ENCODE measurements at regions not wholly inside any gene's neighbourhood (a gene's known extent, or its start where the extent isn't known, plus 50 kb on each side); places are given as distances from the start of the nearest gene placed in this dataset.
"Not testable (repeated sequence)": the region's sequence is repeated elsewhere in the genome, so short reads cannot be mapped to it uniquely, and the experiment has no call there.

DNA sequence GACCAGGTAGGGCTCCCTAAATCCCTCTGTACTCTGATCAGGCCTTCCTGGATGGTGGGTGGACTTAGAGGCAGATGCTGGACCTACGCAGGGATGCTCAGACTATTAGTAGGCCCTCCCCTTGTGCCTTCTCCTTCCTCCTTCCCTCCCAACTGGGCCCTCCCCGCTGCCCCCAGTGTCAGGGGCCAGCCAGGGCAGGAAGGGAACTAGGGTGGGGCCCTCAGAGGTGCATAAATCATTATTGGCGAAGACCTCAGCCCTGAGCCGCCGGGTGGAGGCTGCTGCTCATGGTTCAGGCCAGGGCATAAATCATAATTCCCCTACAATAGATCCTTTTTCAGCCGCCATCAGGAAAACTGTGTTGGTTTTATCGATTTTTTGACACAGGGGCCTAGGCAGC lies 81.4 kb downstream of the MRM1 start:
- Mint-ChIP-seq H3K4me1 (ENCODE audit: low read depth) (no peaks in the 10 kb centered on the region), H3K36me3 (ENCODE audit: low read depth) (no peaks in the 10 kb centered on the region), H3K9me3 (no peaks in the 10 kb centered on the region), H3K4me3 (no peak overlapping the region), H3K27ac (no peak overlapping the region), H3K27me3 (ENCODE audit: low read depth) (no peaks in the 10 kb centered on the region)
- DNase-seq (ENCODE audit: low spot score) = no peak

DNA sequence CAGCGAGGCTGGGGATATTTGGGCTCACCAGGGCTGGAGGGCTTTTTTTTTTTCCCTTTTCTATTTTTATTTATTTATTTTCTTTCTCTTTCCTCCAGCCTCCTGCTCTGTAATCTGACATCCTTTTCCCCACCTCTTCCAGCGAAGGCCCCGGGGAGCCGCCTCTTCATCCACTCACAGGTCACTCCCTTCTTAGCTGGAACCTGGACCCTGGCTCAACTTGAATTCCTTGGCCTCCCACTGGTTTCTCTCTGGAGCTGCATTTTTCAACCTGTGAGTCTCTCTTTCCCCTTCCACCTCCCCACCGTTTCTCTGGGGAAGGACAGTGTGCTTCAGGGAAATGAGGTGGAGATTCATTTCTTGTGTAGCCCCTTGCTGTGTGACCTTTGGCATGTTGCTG lies 82.0 kb downstream of the MRM1 start:
- Mint-ChIP-seq H3K4me1 (ENCODE audit: low read depth) (no peaks in the 10 kb centered on the region), H3K27me3 (ENCODE audit: low read depth) (no peaks in the 10 kb centered on the region), H3K4me3 (no peak overlapping the region), H3K9me3 (no peaks in the 10 kb centered on the region), H3K27ac (no peak overlapping the region), H3K36me3 (ENCODE audit: low read depth) (no peaks in the 10 kb centered on the region)
- no peak for DNase-seq (ENCODE audit: low spot score)

DNA sequence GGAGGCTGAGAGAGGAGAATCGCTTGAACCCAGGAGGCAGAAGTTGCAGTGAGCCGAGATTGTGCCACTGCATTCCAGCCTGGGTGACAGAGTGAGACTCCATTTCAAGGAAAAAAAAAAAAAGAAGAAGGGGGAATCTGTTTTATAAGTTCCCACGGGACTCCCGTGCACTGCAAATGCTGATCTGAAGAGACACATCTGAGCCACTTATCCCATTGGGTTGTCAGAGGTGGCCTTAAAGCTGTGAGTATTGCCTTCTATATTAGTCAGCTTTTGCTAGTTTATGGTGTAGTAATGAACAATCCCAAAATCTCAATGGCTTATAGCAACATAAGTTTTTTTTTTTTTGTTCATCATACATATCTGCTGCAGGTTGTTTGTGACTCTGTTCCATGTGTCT lies 82.8 kb downstream of the MRM1 start:
- no peaks in the 10 kb centered on the region for H3K27me3 Mint-ChIP-seq (ENCODE audit: low read depth)
- H3K4me1 Mint-ChIP-seq (ENCODE audit: low read depth) = no peaks in the 10 kb centered on the region
- no peak overlapping the region for H3K27ac Mint-ChIP-seq
- no peaks in the 10 kb centered on the region for H3K9me3 Mint-ChIP-seq
- DNase-seq (ENCODE audit: low spot score) = no peak
- no peaks in the 10 kb centered on the region for H3K36me3 Mint-ChIP-seq (ENCODE audit: low read depth)
- no peak overlapping the region for H3K4me3 Mint-ChIP-seq

DNA sequence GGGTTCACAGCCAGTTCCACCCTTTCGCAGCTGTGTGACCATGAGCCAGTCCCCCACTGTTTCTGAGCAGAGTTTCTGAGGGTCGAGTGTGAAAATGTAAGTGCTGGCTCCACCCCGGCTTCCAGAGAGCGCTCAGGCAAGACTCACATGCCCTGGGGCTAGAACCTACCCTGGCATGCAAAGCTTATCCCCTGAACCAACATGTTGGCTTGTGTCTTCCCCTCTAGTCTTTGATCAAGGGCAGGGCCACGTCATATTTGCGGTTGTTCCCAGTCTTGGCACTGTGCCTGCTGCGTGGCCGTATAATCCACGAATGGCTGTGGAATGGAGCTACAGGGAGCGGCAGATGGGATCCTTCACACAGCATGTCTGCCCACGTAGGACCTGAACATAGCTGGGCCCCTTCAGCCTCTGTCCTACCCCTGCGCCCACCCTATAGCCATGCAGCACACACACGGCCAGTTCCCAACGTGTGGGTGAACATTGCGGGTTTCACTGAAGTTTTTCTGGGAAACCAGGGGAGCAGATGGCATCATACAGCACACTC lies 84.8 kb downstream of the MRM1 start:
- no peak overlapping the region for H3K27ac Mint-ChIP-seq
- H3K4me3 Mint-ChIP-seq = no peak overlapping the region
- no peak for DNase-seq (ENCODE audit: low spot score)
- peaks cover 4% of the 10 kb centered on the region for H3K27me3 Mint-ChIP-seq (ENCODE audit: low read depth)
- H3K4me1 Mint-ChIP-seq (ENCODE audit: low read depth) = no peaks in the 10 kb centered on the region
- no peaks in the 10 kb centered on the region for H3K9me3 Mint-ChIP-seq
- H3K36me3 Mint-ChIP-seq (ENCODE audit: low read depth) = no peaks in the 10 kb centered on the region

DNA sequence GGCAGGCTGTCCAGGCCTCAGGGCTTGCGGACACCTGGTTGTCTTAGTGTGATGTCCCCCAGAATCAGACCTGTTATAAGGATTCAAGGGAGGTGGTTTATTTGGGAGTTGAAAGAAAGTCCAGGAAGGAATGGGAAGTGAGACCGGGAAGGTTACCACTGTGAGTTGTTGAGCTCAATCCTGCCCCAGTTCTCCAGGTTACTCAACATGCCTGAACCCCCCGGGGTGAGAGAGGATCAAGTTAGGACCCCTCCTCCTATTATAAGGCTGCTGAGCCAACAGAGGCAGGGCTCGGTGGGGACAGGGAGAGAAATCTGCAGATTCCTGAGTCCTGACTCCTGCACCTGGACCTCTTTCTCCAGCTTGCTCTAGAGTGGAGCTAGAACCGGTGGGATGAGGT lies 86.4 kb downstream of the MRM1 start:
- Mint-ChIP-seq H3K36me3 (ENCODE audit: low read depth) (no peaks in the 10 kb centered on the region), H3K27ac (no peak overlapping the region), H3K4me3 (no peak overlapping the region), H3K27me3 (ENCODE audit: low read depth) (peaks cover 6% of the 10 kb centered on the region), H3K4me1 (ENCODE audit: low read depth) (no peaks in the 10 kb centered on the region), H3K9me3 (no peaks in the 10 kb centered on the region)
- DNase-seq (ENCODE audit: low spot score) = no peak

DNA sequence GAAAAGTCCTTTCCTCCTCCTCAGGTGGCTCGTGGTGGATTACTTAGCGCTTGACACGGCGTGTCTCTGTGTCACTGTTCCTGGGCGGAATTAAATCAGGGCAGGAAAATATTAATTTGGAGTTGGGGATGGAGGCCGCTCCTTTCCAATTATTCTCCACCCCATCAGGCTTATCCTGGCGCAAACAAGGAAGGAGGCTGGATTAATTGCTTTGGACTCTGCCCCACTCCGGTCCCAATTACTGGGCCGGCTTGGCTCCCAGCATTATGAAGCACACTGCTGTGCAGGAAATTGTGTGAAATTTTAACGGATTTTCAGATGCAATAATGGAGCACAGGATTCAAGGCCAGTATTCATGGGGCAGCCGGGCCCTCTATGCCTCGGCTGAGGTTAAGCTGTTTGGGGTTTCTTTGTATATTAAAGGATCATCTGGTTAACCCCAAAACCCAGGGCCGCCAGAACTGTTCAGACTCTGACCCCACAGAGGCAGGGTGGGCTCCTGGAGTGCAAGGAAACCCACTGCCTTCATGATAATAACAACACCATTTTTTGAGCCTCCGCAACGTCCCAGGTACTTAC lies 87.8 kb downstream of the MRM1 start:
- no peaks in the 10 kb centered on the region for H3K9me3 Mint-ChIP-seq
- no peak for DNase-seq (ENCODE audit: low spot score)
- peaks cover 13% of the 10 kb centered on the region for H3K27me3 Mint-ChIP-seq (ENCODE audit: low read depth)
- H3K4me3 Mint-ChIP-seq = no peak overlapping the region
- no peaks in the 10 kb centered on the region for H3K36me3 Mint-ChIP-seq (ENCODE audit: low read depth)
- no peaks in the 10 kb centered on the region for H3K4me1 Mint-ChIP-seq (ENCODE audit: low read depth)
- H3K27ac Mint-ChIP-seq = no peak overlapping the region

DNA sequence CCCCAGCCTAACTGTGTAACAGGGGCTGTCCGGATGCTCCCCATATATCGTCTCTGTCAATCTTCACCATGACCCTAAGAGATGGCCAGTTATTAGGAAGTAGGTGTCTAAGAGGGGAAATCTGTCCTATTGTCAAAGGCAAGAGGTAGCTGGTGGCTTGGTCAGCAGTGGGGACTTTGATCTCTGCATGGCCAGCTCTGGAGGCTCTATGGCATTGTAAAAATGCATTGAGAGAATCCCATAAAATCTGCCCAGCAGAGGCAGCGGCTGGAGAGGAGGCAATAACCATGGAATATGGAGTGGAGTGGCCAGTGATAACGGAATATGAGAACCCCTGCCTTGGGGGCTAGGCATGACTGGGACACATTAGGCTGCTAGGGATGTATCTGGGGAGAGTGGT lies 88.8 kb downstream of the MRM1 start:
- peaks cover 13% of the 10 kb centered on the region for H3K27me3 Mint-ChIP-seq (ENCODE audit: low read depth)

DNA sequence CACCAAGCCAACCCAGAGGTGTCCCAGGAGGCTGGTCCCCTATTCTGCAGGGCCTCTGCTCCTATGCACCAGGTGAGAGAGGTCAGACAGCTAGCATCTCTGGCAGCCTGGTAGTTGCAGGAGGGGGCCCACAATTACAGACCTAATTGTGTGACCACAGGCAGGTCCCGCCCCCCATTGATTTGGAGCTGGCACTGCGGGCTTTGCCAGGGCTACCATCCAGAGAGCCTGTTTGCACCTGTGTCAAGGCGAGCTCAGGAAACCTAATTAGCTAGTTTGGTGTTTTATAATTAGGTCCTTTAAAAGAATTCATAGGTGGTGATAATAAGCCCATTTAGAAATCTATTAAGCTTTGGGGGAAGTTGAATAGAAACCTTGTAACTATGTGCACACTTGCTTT lies 90.2 kb downstream of the MRM1 start:
- peaks cover 13% of the 10 kb centered on the region for H3K27me3 Mint-ChIP-seq (ENCODE audit: low read depth)
- H3K4me1 Mint-ChIP-seq (ENCODE audit: low read depth) = no peaks in the 10 kb centered on the region
- H3K36me3 Mint-ChIP-seq (ENCODE audit: low read depth) = no peaks in the 10 kb centered on the region
- H3K27ac Mint-ChIP-seq = no peak overlapping the region
- no peak for DNase-seq (ENCODE audit: low spot score)
- no peaks in the 10 kb centered on the region for H3K9me3 Mint-ChIP-seq
- no peak overlapping the region for H3K4me3 Mint-ChIP-seq

More for the DNA sequence above, 88.8 kb downstream of the MRM1 start:
- H3K4me3 Mint-ChIP-seq = no peak overlapping the region
- no peaks in the 10 kb centered on the region for H3K36me3 Mint-ChIP-seq (ENCODE audit: low read depth)
- H3K9me3 Mint-ChIP-seq = no peaks in the 10 kb centered on the region
- no peak overlapping the region for H3K27ac Mint-ChIP-seq
- H3K4me1 Mint-ChIP-seq (ENCODE audit: low read depth) = no peaks in the 10 kb centered on the region
- no peak for DNase-seq (ENCODE audit: low spot score)

DNA sequence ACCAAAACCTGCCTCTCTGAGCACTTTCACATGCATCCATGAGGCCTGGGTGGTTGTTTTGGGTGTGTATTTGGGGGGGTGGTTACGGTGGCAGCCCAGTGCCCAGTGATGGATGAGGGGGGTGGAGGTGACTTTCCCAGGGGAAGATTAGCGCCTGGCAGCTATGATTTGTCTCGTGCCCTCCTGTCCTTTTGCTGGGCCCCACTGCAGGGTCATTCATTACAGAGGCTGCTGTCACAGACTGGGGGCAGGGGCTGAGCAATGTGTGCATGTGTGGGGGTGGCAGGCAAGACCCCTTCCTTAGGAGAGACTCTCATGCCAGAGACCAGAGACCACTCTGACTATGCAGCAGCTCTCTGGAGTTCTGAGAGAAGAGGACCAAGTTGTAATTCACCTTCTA lies 93.7 kb downstream of the MRM1 start:
- Mint-ChIP-seq H3K9me3 (no peaks in the 10 kb centered on the region), H3K4me1 (ENCODE audit: low read depth) (no peaks in the 10 kb centered on the region), H3K36me3 (ENCODE audit: low read depth) (no peaks in the 10 kb centered on the region), H3K4me3 (no peak overlapping the region), H3K27ac (no peak overlapping the region), H3K27me3 (ENCODE audit: low read depth) (peaks cover 18% of the 10 kb centered on the region)
- DNase-seq (ENCODE audit: low spot score) = no peak

DNA sequence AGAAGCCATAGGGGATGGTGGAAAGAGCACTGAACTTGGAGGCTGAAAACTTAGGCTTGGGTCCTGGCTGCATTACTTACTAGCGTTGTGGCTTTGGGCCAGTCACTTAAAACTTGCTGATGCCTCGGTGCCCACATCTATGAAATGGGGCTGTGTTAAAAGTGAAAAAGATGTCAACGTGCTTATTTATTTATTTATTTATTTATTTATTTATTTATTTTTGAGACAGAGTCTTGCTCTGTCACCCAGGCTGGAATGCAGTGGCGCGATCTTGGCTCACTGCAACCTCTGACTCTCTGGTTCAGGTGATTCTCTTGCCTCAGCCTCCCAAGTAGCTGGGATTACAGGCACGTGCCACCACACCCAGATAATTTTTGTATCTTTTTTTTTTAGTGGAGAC lies 94.3 kb downstream of the MRM1 start:
- H3K27me3 Mint-ChIP-seq (ENCODE audit: low read depth) = peaks cover 15% of the 10 kb centered on the region
- not testable (repeated sequence) for H3K9me3 Mint-ChIP-seq; H3K4me3 Mint-ChIP-seq; H3K36me3 Mint-ChIP-seq (ENCODE audit: low read depth); H3K4me1 Mint-ChIP-seq (ENCODE audit: low read depth); H3K27ac Mint-ChIP-seq; DNase-seq (ENCODE audit: low spot score)

DNA sequence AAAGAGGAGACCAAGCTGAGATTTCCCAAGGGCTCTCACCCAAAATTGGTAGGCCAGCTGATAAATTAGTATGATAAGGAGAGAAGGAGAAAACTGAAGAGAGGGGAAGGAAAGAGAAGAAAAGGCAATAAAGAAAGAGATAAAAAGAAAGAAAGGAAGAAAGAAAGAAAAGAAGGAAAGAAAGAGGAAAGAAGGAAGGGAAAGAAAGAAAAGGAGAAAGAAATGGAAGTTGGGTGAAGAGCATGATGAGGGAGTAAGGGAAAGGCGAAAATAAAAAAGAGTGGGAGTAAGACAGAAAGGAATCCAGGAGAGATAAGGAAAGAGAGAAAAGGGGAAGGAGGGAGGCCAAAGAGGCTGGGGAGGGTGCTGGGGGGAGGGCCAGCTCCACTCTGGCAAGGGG lies 95.4 kb downstream of the MRM1 start:
- no peaks in the 10 kb centered on the region for H3K9me3 Mint-ChIP-seq
- no peaks in the 10 kb centered on the region for H3K4me1 Mint-ChIP-seq (ENCODE audit: low read depth)
- H3K36me3 Mint-ChIP-seq (ENCODE audit: low read depth) = no peaks in the 10 kb centered on the region
- DNase-seq (ENCODE audit: low spot score) = no peak
- peaks cover 19% of the 10 kb centered on the region for H3K27me3 Mint-ChIP-seq (ENCODE audit: low read depth)
- no peak overlapping the region for H3K27ac Mint-ChIP-seq
- H3K4me3 Mint-ChIP-seq = no peak overlapping the region

DNA sequence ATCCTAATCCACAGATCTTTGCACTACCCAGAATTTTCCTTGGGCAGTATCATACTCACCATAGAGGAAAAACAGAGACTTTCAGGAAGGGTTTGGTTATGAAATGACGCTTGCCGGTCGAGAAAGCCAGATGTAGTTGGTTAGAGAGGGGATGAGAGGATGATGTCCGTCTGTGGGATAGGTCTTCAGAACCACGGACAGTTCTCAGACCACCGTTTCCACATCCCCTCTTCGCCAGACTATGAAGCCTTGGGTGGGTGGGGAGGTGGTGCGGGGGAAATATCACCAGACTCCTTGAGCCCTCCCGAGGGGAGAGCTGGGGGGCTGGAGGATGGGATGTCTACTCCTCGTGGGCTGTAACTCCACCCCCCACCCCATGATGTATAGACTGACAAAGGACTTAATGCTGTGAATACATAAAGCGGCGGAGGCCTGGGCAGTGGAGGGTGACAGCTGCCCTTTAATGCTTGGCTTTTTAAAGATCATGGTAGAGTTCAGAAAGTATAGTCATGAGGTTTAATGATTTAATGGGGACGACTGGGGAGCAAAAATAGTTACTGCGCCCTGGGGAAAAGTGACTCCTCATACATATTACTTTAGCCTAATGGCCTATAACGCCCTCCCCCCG lies 96.6 kb downstream of the MRM1 start:
- H3K9me3 Mint-ChIP-seq = no peaks in the 10 kb centered on the region
- peaks cover 20% of the 10 kb centered on the region for H3K27me3 Mint-ChIP-seq (ENCODE audit: low read depth)
- no peaks in the 10 kb centered on the region for H3K4me1 Mint-ChIP-seq (ENCODE audit: low read depth)
- no peak for DNase-seq (ENCODE audit: low spot score)
- H3K4me3 Mint-ChIP-seq = no peak overlapping the region
- no peak overlapping the region for H3K27ac Mint-ChIP-seq
- no peaks in the 10 kb centered on the region for H3K36me3 Mint-ChIP-seq (ENCODE audit: low read depth)

DNA sequence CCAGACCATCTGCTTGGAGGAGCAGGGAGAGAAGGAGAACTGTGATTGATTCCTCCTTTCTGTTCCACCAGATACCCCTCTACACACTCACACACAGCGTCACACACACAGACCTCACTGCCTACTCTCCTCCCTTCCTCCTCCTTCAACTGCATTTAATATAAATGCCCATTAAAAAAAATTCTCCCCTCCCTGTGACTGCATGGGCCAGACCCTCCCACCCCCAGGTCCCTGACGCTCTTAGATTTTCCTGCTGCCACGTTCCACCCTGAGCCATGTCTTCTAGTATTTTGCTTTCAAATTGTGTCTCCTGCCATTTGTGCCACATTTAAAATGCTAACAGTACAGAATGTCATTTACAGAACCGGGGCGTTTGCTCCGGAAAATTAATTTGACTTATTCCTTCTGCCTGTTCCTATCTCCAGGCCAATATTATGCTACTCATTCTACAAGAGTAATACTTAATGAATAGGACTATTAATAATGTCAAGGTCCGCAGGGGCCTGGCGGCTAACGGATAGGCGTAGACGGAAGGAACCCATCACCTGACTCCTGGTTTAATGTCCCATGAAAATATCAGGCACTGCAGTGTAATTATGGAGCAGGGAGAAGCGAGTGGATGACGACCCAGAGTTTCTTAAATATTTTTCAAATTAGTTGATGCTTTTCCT lies 100.2 kb downstream of the MRM1 start:
- DNase-seq (ENCODE audit: low spot score) = no peak
- Mint-ChIP-seq H3K36me3 (ENCODE audit: low read depth) (no peaks in the 10 kb centered on the region), H3K27ac (no peak overlapping the region), H3K4me1 (ENCODE audit: low read depth) (no peaks in the 10 kb centered on the region), H3K9me3 (no peaks in the 10 kb centered on the region), H3K4me3 (no peak overlapping the region), H3K27me3 (ENCODE audit: low read depth) (peaks cover 38% of the 10 kb centered on the region)

DNA sequence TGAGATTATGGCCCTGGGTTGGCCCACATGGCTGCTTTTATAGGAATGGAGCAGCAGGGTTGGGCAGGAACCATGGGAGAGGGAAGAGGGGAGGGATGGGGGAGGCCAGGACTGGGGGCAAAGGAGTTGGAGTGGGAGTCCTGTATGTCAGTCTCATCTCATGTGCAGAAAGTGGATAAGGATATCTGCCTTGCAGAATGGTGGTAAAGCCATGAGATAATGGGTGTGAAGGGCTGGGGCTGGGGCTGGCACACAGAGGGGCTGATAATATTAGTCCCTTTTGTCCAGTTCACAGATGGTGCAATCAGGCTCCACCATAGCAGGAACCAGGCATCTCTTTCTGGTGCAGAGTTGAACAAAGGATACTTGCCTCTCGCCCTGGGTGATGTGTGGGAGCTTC lies 101.3 kb downstream of the MRM1 start:
- DNase-seq (ENCODE audit: low spot score) = no peak
- Mint-ChIP-seq H3K36me3 (ENCODE audit: low read depth) (no peaks in the 10 kb centered on the region), H3K27ac (no peak overlapping the region), H3K4me3 (no peak overlapping the region), H3K9me3 (no peaks in the 10 kb centered on the region), H3K27me3 (ENCODE audit: low read depth) (peaks cover 34% of the 10 kb centered on the region), H3K4me1 (ENCODE audit: low read depth) (no peaks in the 10 kb centered on the region)

Measured in T-helper 2 cell treated with Interferon-gamma antibody and Interleukin-4, amounts not matched to agents 5 μg/mL and 100 μg/mL, for 36 hours (primary cell).